NCI-H128 (cell line): ENCODE measurements at regions not wholly inside any gene's neighbourhood (a gene's known extent, or its start where the extent isn't known, plus 50 kb on each side); places are given as distances from the start of the nearest gene placed in this dataset.

Experiments used
- DNase-seq: peaks from one replicate; lab custom pipeline; 2025; ENCODE audit not compliant: unreplicated experiment; lab: John Stamatoyannopoulos, UW

- DNase-seq, result no peak
Observed at GRCh38 chr1:5432436-5432835, 559.8 kb downstream of the NPHP4 start.

- DNase-seq, result no peak
Observed at GRCh38 chr1:5430911-5431697, 561.1 kb downstream of the NPHP4 start.

- DNase-seq, result no peak
Observed at GRCh38 chr1:5430136-5430535, 562.1 kb downstream of the NPHP4 start.

- DNase-seq, result no peak
Observed at GRCh38 chr1:5428351-5428750, 563.9 kb downstream of the NPHP4 start.

GRCh38 chr1:5427026-5427613, 565.1 kb downstream of the NPHP4 start:
- DNase-seq, result no peak

GRCh38 chr1:5424802-5425703, 567.2 kb downstream of the NPHP4 start:
- DNase-seq, result peak; percentile 20

- DNase-seq, result peak; percentile 40
Observed at GRCh38 chr1:5423109-5423508, 569.1 kb downstream of the NPHP4 start.

- DNase-seq, result no peak
Observed at GRCh38 chr1:5419501-5419900, 572.7 kb downstream of the NPHP4 start.

- DNase-seq, result no peak
Observed at GRCh38 chr1:5416518-5416917, 575.7 kb downstream of the NPHP4 start.

- no peak for DNase-seq
Observed at GRCh38 chr1:5415606-5416005, 576.6 kb downstream of the NPHP4 start.

GRCh38 chr1:5410652-5411051, 581.6 kb downstream of the NPHP4 start:
- no peak for DNase-seq

- DNase-seq, result no peak
Observed at GRCh38 chr1:5408401-5408800, 583.8 kb downstream of the NPHP4 start.

- DNase-seq, result no peak
Observed at GRCh38 chr1:5405263-5405662, 587.0 kb downstream of the NPHP4 start.

- no peak for DNase-seq
Observed at GRCh38 chr1:5404412-5405203, 587.6 kb downstream of the NPHP4 start.

GRCh38 chr1:5403935-5404334, 588.3 kb downstream of the NPHP4 start:
- DNase-seq, result no peak

GRCh38 chr1:5402618-5403017, 589.6 kb downstream of the NPHP4 start:
- no peak for DNase-seq

GRCh38 chr1:5399771-5400170, 592.5 kb downstream of the NPHP4 start:
- no peak for DNase-seq

- no peak for DNase-seq
Observed at GRCh38 chr1:5396593-5396992, 595.6 kb downstream of the NPHP4 start.

- DNase-seq, result no peak
Observed at GRCh38 chr1:5394111-5394510, 598.1 kb downstream of the NPHP4 start.

- DNase-seq, result no peak
Observed at GRCh38 chr1:5393603-5394002, 598.6 kb downstream of the NPHP4 start.

- DNase-seq, result no peak
Observed at GRCh38 chr1:5393146-5393545, 599.1 kb downstream of the NPHP4 start.
